Neural progenitor cell (in vitro differentiated cells): ENCODE measurements at regions not wholly inside any gene's neighbourhood (a gene's known extent, or its start where the extent isn't known, plus 50 kb on each side); places are given as distances from the start of the nearest gene placed in this dataset.
A peak's percentile ranks its signal among the peaks of the same experiment; 100 is the strongest.

ENCODE experiments used
- DNase-seq: peaks from one replicate; pipeline ENCODE4 v3.0.0-alpha.2; 2016; ENCODE audit warnings: low spot score
- H2AFZ ChIP-seq: fragments of 200-600 bp; sonication (generic); replicated peaks from 2 replicates; pipeline ENCODE4 v1.6.1; 2016; ENCODE audit warnings: antibody characterized with exemption
- H3F3A ChIP-seq: fragments of 200-600 bp; sonication (generic); 2 replicates; pipeline ENCODE4 v1.6.1; 2016; ENCODE audit warnings: antibody characterized with exemption, low read depth
- H3K27ac ChIP-seq: fragments of 200-600 bp; sonication (generic); 2 replicates; pipeline ENCODE4 v1.5.1; 2016; ENCODE audit warnings: mild to moderate bottlenecking
- H3K27me3 ChIP-seq: fragments of 200-600 bp; sonication (generic); 2 replicates; pipeline ENCODE4 v1.6.1; 2016; ENCODE audit warnings: mild to moderate bottlenecking, moderate library complexity
- H3K36me3 ChIP-seq: fragments of 200-600 bp; sonication (generic); 2 replicates; pipeline ENCODE4 v1.5.1; 2016
- H3K4me1 ChIP-seq: fragments of 200-600 bp; sonication (generic); 2 replicates; pipeline ENCODE4 v1.6.1; 2016; ENCODE audit warnings: mixed run types
- H3K4me2 ChIP-seq: fragments of 200-600 bp; sonication (generic); 2 replicates; pipeline ENCODE4 v1.6.1; 2016
- H3K4me3 ChIP-seq: fragments of 200-600 bp; sonication (generic); 2 replicates; pipeline ENCODE4 v1.5.1; 2016
- H3K79me2 ChIP-seq: fragments of 200-600 bp; sonication (generic); 2 replicates; pipeline ENCODE4 v1.6.1; 2016; ENCODE audit warnings: low read depth
- H3K9ac ChIP-seq: fragments of 200-600 bp; sonication (generic); 2 replicates; pipeline ENCODE4 v1.6.1; 2016
- H3K9me3 ChIP-seq: fragments of 200-600 bp; sonication (generic); 2 replicates; pipeline ENCODE4 v1.5.1; 2016; ENCODE audit warnings: low read depth
- H4K20me1 ChIP-seq: fragments of 200-600 bp; sonication (generic); 2 replicates; pipeline ENCODE4 v1.6.1; 2016; ENCODE audit warnings: low read depth
- H3K27ac Mint-ChIP-seq: 3 replicates; pipeline ENCODE4 v1.8.0; 2021; ENCODE audit warnings: mixed read lengths
- H3K27me3 Mint-ChIP-seq: 2 replicates; pipeline ENCODE4 v1.8.0; 2022; ENCODE audit warnings: low read depth, mild to moderate bottlenecking, inconsistent platforms, moderate library complexity, mixed read lengths; ENCODE audit not compliant: insufficient read depth
- H3K36me3 Mint-ChIP-seq: 3 replicates; pipeline ENCODE4 v1.8.0; 2021; ENCODE audit warnings: mixed read lengths
- H3K4me1 Mint-ChIP-seq: 3 replicates; pipeline ENCODE4 v1.8.0; 2021; ENCODE audit warnings: mixed read lengths
- H3K4me3 Mint-ChIP-seq: 3 replicates; pipeline ENCODE4 v1.8.0; 2021; ENCODE audit warnings: mild to moderate bottlenecking, moderate library complexity, mixed read lengths
- H3K9me3 Mint-ChIP-seq: 3 replicates; pipeline ENCODE4 v1.8.0; 2020; ENCODE audit warnings: mixed read lengths
- CTCF ChIP-seq: fragments of 200-600 bp; sonication (generic); IDR thresholded peaks from 2 replicates; pipeline ENCODE4 v1.5.1; 2017; ENCODE audit warnings: antibody characterized with exemption, mild to moderate bottlenecking
- EZH2 ChIP-seq: fragments of 200-600 bp; sonication (generic); IDR thresholded peaks from 2 replicates; pipeline ENCODE4 v1.6.1; 2017; ENCODE audit warnings: antibody characterized with exemption, mild to moderate bottlenecking, moderate library complexity
- EZH2phosphoT487 ChIP-seq: fragments of 200-600 bp; sonication (generic); IDR thresholded peaks from 2 replicates; pipeline ENCODE4 v1.6.1; 2017; ENCODE audit warnings: antibody characterized with exemption

DNA sequence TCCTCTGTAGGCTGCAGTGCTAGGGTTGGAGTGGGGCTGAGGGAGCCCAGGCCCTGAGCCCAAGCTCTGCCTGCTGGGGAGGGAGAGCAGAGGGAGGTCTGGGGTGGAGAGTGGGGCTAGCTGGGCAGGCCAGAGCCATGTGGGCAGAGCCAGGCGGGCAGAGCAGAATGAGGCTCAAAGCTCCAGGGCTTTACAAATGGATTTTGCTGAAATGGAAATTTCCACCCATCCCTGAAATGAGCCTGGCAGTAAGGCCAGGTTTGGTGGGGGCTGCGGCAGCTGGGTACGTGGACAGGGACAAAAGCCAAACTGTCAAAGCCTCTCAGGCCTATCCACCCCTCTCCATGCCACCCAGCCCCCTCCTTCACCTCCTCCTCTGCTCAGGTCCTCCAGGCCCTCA, 74.2 kb upstream of the ARAP3 start:
- H3K27me3 ChIP-seq = peaks cover 34% of the 10 kb centered on the region
- Mint-ChIP-seq H3K36me3 (no peaks in the 10 kb centered on the region), H3K9me3 (no peaks in the 10 kb centered on the region), H3K27me3 (peaks cover 15% of the 10 kb centered on the region), H3K27ac (no peak overlapping the region), H3K4me3 (no peak overlapping the region), H3K4me1 (peaks cover 22% of the 10 kb centered on the region)
- no peaks in the 10 kb centered on the region for H3K36me3 ChIP-seq
- no peak overlapping the region for H3K4me3 ChIP-seq
- H4K20me1 ChIP-seq = peaks cover 22% of the 10 kb centered on the region
- no peak overlapping the region for H3K9ac ChIP-seq
- peaks cover 30% of the 10 kb centered on the region for H3K4me1 ChIP-seq
- DNase-seq = no peak
- peaks cover 9% of the 10 kb centered on the region for H3F3A ChIP-seq
- H3K79me2 ChIP-seq = no peaks in the 10 kb centered on the region
- no peak overlapping the region for H2AFZ ChIP-seq
- no peak overlapping the region for H3K4me2 ChIP-seq
- no peaks in the 10 kb centered on the region for H3K9me3 ChIP-seq
- no peak overlapping the region for H3K27ac ChIP-seq
- TF ChIP-seq EZH2 = no peak
- TF ChIP-seq CTCF = no peak
- TF ChIP-seq EZH2phosphoT487 = no peak

- Histone ChIP-seq H2AFZ (no peak overlapping the region), H3K4me3 (no peak overlapping the region), H3K9ac (no peak overlapping the region), H3F3A (peaks cover 9% of the 10 kb centered on the region), H3K36me3 (no peaks in the 10 kb centered on the region), H3K27me3 (peaks cover 44% of the 10 kb centered on the region), H3K4me2 (no peak overlapping the region), H4K20me1 (peaks cover 22% of the 10 kb centered on the region), H3K79me2 (no peaks in the 10 kb centered on the region), H3K4me1 (peaks cover 17% of the 10 kb centered on the region), H3K9me3 (no peaks in the 10 kb centered on the region), H3K27ac (no peak overlapping the region)
- Mint-ChIP-seq H3K4me1 (peaks cover 16% of the 10 kb centered on the region), H3K9me3 (no peaks in the 10 kb centered on the region), H3K36me3 (no peaks in the 10 kb centered on the region), H3K27me3 (peaks cover 10% of the 10 kb centered on the region), H3K4me3 (no peak overlapping the region), H3K27ac (no peak overlapping the region)
- peak; percentile 78 for DNase-seq
- TF ChIP-seq EZH2 (no peak), CTCF (no peak), EZH2phosphoT487 (no peak)
These were observed 72.1 kb upstream of the ARAP3 start for GRCh38 chr5:141753971-141754713.

GRCh38 chr5:141753143-141753970, 71.3 kb upstream of the ARAP3 start:
- Mint-ChIP-seq H3K27me3 (peaks cover 14% of the 10 kb centered on the region), H3K36me3 (no peaks in the 10 kb centered on the region), H3K4me1 (peaks cover 9% of the 10 kb centered on the region), H3K27ac (no peak overlapping the region), H3K9me3 (no peaks in the 10 kb centered on the region), H3K4me3 (no peak overlapping the region)
- Histone ChIP-seq H4K20me1 (peaks cover 22% of the 10 kb centered on the region), H3K4me2 (no peak overlapping the region), H2AFZ (no peak overlapping the region), H3K4me1 (peaks cover 9% of the 10 kb centered on the region), H3K9ac (no peak overlapping the region), H3K9me3 (no peaks in the 10 kb centered on the region), H3K27me3 (peaks cover 44% of the 10 kb centered on the region), H3K36me3 (no peaks in the 10 kb centered on the region), H3K4me3 (no peak overlapping the region), H3K27ac (no peak overlapping the region), H3F3A (peaks cover 3% of the 10 kb centered on the region), H3K79me2 (no peaks in the 10 kb centered on the region)
- TF ChIP-seq EZH2 (peak; percentile 37), EZH2phosphoT487 (no peak), CTCF (no peak)
- DNase-seq = no peak
